ENCODE measurements at regions not wholly inside any gene's neighbourhood (a gene's known extent, or its start where the extent isn't known, plus 50 kb on each side); places are given as distances from the start of the nearest gene placed in this dataset.

- no peak for DNase-seq
Measured at GRCh38 chr6:14452567-14453527, 335.3 kb downstream of the CD83 start.

- no peak for DNase-seq
Measured at GRCh38 chr6:14453712-14454472, 336.3 kb downstream of the CD83 start.

GRCh38 chr6:14454473-14454775 is 336.9 kb downstream of the CD83 start:
- no peak for DNase-seq

- no peak for DNase-seq
Measured at GRCh38 chr6:14455427-14455826, 337.9 kb downstream of the CD83 start.

GRCh38 chr6:14455876-14456648 is 338.5 kb downstream of the CD83 start:
- no peak for DNase-seq

GRCh38 chr6:14456941-14457340 is 339.4 kb downstream of the CD83 start:
- no peak for DNase-seq

GRCh38 chr6:14458669-14459266 is 341.2 kb downstream of the CD83 start:
- DNase-seq: no peak

- DNase-seq: no peak
Measured at GRCh38 chr6:14459315-14459714, 341.7 kb downstream of the CD83 start.

- no peak for DNase-seq
Measured at GRCh38 chr6:14460556-14460955, 343.0 kb downstream of the CD83 start.

GRCh38 chr6:14462135-14462534 is 344.6 kb downstream of the CD83 start:
- no peak for DNase-seq

GRCh38 chr6:14462566-14462965 is 345.0 kb downstream of the CD83 start:
- DNase-seq: no peak

- no peak for DNase-seq
Measured at GRCh38 chr6:14463110-14463509, 345.5 kb downstream of the CD83 start.

- no peak for DNase-seq
Measured at GRCh38 chr6:14464055-14464454, 346.5 kb downstream of the CD83 start.

- DNase-seq: no peak
Measured at GRCh38 chr6:14464716-14465115, 347.1 kb downstream of the CD83 start.

- DNase-seq: no peak
Measured at GRCh38 chr6:14466278-14466677, 348.7 kb downstream of the CD83 start.

GRCh38 chr6:14467591-14467990 is 350.0 kb downstream of the CD83 start:
- DNase-seq: no peak

GRCh38 chr6:14468647-14469321 is 351.2 kb downstream of the CD83 start:
- DNase-seq: no peak

GRCh38 chr6:14470101-14470500 is 352.5 kb downstream of the CD83 start:
- DNase-seq: no peak

GRCh38 chr6:14470671-14471070 is 353.1 kb downstream of the CD83 start:
- DNase-seq: no peak

GRCh38 chr6:14472255-14472985 is 354.8 kb downstream of the CD83 start:
- DNase-seq: no peak
